ENCODE measurements at regions not wholly inside any gene's neighbourhood (a gene's known extent, or its start where the extent isn't known, plus 50 kb on each side); places are given as distances from the start of the nearest gene placed in this dataset.
"Not testable (repeated sequence)": the region's sequence is repeated elsewhere in the genome, so short reads cannot be mapped to it uniquely, and the experiment has no call there.

DNA sequence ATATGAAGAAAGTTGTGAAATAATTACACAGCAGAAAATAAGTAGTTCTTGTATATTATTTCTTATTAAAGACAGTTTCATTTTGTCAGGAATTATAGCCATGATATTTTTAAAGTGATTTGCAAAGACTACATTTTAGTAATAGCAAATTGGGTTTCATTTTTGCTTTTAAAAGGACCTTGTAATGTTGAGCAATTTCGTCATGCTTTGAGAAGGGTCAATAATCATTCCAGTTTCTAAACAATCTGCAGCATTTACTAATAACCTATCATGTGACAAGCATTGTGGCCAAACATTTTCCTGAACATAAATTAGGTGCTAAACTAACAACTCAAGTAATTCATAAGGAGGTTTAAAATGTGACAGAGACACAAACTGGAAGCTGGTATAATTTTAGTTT lies 214.4 kb upstream of the CBLB start:
- DNase-seq = no peak

DNA sequence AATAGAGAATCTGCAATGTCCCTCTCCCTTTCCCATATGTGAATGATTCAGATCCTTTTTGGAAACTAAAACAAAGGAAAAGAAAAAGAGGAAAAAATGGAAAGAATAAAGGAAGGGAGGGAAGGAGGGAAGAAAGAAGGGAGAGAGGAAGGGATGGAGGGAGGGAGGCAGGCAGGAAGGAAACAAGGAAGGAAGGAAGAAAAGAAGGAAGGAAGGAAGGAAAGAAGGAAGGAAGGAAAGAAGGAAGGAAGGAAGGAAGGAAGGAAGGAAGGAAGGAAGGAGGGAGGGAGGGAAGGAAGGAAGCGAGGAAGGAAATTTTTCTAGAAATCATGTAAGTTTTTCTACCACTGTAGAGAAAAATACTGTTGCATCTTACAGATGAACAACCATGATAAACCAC lies 215.0 kb upstream of the CBLB start:
- DNase-seq = no peak

- no peak for DNase-seq
Observed at GRCh38 chr3:106086038-106086437, 217.2 kb upstream of the CBLB start.

DNA sequence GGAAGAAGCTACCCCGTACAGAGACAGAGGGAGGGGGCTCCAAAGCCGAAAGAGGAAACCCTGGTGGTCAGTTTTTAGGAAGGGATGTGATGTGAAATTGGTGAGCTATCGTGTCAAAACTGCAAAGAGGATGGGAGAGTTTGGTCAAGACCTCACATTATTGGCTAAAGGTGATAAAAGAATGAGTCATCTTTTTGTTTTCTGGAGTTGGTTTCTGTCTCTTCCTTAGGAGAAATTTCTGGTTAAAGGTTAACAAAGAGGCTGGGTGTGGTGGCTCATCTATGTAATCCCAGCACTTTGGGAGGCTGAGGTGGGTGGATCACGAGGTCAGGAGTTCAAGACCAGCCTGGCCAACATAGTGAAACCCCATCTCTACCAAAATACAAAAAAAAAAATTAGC lies 217.8 kb upstream of the CBLB start:
- no peak for DNase-seq

DNA sequence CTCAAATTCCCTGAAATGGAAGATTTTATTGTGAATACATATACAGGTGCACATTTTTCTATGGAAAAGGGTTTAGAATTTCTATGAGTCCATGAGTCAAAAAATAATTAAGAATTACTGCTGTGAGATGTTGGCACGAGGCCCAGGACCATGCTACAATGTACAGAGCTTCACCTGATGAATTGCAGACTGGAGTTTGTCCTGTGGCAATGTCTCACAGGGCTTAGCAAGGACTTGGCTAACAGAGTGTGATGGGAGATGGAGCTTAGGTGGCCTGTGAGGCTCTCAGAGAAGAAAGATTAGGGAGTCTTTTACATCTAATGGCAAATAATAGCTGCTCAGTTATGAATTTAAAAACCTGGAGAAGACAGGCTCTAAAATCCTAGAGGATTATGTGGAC lies 219.5 kb upstream of the CBLB start:
- DNase-seq = no peak

GRCh38 chr3:106088899-106089298 lies 220.1 kb upstream of the CBLB start:
- DNase-seq = no peak

DNA sequence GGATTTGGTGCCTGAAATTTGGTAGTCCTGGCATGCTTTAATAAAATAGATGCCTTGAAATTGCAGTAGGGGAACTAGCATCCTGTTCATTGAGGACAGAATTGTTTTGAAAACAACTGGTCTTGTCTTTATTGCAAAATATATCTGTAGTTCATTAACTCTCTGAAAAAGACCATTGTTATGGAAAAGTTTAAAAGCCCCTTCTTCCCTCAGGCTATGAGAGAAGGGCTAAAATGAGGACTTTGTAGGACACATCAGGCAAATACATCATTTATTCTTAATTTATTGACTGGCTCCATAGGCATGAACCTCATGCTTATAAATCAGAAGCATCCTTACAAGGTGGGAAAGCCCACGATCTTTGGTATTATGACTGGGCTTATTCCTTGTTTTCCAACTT lies 221.0 kb upstream of the CBLB start:
- no peak for DNase-seq

DNA sequence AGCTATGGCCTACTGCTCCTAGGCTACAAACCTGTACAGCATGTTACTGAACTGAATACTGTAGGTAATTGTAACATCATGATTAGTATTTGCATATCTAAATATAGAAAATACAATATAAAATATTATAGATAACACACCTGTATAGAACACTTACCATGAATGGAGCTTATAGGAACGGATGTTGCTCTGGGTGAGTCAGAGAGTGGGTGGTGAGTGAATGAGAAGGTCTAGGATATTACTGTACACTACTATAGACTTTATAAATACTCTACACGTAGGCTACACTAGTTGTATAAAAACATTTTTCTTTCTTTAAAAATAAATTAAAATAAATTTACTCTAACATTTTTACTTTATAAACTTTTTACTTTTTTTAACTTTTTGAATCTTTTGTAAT lies 224.0 kb upstream of the CBLB start:
- DNase-seq = no peak

GRCh38 chr3:106093616-106094015 lies 224.8 kb upstream of the CBLB start:
- no peak for DNase-seq

DNA sequence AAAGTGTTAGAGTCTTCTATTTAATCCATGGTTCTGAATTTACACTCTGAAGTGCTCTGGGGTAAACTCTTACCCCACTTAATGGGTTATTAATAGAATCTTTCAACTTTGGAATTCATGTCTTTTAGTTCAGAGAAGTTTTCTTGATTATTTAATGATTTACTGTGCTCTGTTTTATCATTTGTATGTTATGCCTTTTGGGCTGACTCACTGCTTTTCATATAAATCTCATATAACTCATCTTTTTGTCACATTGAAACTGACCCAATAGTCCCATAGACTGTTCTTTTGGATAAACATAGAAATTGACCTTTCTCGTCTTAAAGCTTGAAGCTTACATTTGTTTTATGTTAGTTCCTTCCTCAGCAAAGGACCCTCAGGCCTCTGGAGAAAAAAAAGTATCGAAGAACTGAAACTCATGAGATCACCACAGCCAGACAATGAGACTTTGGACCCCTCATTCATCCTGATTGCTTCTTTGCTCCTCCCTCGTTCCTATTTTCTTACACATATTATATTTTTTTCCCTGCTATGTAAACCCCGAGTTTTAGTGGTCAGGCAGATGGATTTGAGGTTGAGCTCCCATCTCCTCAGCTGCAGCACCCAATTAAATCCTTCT lies 229.1 kb upstream of the CBLB start:
- DNase-seq = no peak

DNA sequence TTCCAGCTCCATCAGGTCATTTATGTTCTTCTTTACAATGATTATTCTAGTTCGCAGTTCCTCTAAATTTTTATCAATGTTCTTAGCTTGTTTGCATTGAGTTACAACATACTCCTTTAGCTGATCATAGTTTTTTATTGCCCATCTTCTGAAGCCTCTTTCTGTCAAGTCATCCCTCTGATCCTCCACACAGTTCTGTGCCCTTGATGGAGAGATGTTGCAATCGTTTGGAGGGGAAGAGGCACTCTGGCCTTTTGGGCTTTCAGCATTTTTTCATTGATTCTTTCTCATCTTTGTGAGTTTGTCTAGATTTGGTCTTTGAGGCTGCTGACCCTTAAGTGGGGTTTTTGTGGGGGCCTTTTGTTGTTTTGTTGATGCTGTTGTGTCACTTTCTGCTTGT lies 234.6 kb upstream of the CBLB start:
- DNase-seq = no peak

GRCh38 chr3:106104078-106104477 lies 235.3 kb upstream of the CBLB start:
- DNase-seq = no peak

GRCh38 chr3:106108925-106109324 lies 240.1 kb upstream of the CBLB start:
- no peak for DNase-seq

DNA sequence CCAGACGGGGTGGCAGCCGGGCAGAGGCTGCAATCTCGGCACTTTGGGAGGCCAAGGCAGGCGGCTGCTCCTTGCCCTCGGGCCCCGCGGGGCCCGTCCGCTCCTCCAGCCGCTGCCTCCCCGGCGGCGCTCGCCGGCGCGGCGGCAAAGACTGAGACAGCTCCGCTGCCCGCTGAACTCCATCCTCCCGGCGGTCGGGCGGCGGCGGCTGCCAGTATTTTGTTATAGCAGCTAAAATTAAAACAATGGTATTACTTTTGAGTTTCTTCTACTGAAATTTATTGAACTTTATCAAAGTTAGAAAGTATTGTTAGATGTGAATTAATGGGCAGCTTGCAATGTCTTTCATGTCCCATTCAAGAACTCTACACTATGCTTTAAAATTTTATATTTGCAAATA lies 243.7 kb upstream of the CBLB start:
- not testable (repeated sequence) for DNase-seq

GRCh38 chr3:106113747-106114146 lies 244.9 kb upstream of the CBLB start:
- no peak for DNase-seq

GRCh38 chr3:106114220-106114619 lies 245.4 kb upstream of the CBLB start:
- no peak for DNase-seq

DNA sequence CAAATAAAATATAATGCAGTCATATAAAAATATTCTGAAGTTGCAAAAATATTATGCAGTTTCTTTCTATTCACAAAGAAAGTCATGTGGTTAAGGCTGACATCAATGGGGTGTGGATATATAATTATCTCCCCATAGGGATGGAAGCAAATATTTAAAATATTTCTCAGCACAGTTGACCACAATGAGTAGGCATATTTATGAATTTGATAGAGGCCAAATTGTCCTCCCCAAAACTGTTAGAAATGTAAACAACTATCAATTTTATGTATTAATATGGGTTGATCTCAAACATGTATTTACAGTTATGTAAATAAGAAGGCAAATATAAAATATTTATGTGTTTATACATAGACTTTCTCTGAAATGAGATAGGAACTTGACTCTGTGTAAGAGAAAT lies 246.0 kb upstream of the CBLB start:
- no peak for DNase-seq

GRCh38 chr3:106115557-106115956 lies 246.7 kb upstream of the CBLB start:
- no peak for DNase-seq

DNA sequence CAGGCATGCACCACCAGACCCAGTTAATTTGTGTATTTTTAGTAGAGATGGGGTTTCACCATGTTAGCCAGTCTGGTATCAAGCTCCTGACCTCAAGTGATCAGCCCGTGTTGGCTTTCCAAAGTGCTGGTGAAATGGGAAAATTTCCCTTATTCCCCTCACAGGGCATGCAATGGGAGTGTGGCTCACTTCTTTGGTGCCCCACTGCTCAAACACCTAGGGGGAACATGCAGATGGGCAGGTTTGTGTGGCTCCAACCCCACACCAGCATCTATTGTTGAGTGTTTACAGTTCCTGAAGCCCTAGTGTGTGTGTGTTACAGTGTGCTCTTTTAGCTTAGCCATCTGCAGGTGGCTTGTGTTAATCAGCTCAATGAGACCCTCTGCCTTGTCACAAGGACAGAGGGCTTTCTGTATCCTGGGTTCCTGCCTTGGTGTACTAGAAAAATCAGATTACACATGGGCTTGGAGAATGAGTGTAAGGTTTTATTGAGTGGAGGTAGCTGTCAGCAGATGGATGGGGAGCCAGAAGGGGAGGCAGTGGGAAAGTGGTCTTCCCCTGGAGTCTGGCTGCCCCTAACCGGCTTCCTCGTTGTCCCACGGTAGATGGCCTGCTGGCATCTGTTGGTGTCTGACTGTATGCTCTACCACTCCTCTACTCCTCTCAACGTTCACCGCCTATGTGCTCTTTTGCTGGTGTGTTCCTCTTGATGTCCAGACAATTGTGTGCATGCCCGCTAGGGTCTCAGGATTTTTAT lies 248.1 kb upstream of the CBLB start:
- no peak for DNase-seq

DNA sequence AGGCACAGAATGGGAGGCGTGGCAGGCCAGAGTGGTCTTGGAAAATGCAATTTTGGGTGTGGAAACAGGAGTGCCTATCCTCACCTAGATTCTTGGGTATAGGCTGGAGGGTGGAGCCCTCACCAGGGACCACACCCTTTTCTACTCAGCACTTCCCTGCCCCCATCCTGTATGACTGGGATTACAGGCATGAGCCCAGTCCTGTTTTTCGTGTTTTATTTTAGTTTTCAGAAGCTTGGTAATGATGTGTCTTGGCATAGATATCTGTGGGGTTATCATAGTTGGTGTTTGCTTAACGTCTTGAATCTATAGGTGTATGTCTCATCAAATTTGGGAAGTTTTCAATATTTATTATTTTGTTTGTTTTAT lies 248.7 kb upstream of the CBLB start:
- DNase-seq = no peak

GRCh38 chr3:106119614-106120082 lies 250.8 kb upstream of the CBLB start:
- no peak for DNase-seq

GRCh38 chr3:106120356-106120755 lies 251.5 kb upstream of the CBLB start:
- no peak for DNase-seq

GRCh38 chr3:106121491-106122289 lies 252.9 kb upstream of the CBLB start:
- DNase-seq = no peak

GRCh38 chr3:106124818-106125217 lies 256.0 kb upstream of the CBLB start:
- DNase-seq = no peak

All from NCI-H2029 treated with DMSO at 0.1 percent for 48 hours (cell line).